ENCODE measurements at regions not wholly inside any gene's neighbourhood (a gene's known extent, or its start where the extent isn't known, plus 50 kb on each side); places are given as distances from the start of the nearest gene placed in this dataset.
A peak's percentile ranks its signal among the peaks of the same experiment; 100 is the strongest.

GRCh38 chr3:83956431-83956830 is 1002.4 kb upstream of the CADM2 start:
- Histone ChIP-seq H3K9ac (no peak overlapping the region), H3K27me3 (ENCODE audit: insufficient read depth, low read depth) (no peaks in the 10 kb centered on the region), H4K20me1 (ENCODE audit: insufficient read depth) (no peaks in the 10 kb centered on the region), H3K79me2 (ENCODE audit: insufficient read depth, low read depth) (no peaks in the 10 kb centered on the region), H3K36me3 (ENCODE audit: insufficient read depth) (no peaks in the 10 kb centered on the region), H2AFZ (ENCODE audit: low read depth) (no peak overlapping the region), H3K4me2 (no peak overlapping the region), H3K4me1 (ENCODE audit: low read depth, poor library complexity, severe bottlenecking) (no peaks in the 10 kb centered on the region), H3K27ac (no peak overlapping the region), H3K4me3 (IDR thresholded peaks at IDR 0.05; ENCODE audit: insufficient read depth, low read depth, low read length) (no peak overlapping the region)
- TF ChIP-seq, protein P1, sequence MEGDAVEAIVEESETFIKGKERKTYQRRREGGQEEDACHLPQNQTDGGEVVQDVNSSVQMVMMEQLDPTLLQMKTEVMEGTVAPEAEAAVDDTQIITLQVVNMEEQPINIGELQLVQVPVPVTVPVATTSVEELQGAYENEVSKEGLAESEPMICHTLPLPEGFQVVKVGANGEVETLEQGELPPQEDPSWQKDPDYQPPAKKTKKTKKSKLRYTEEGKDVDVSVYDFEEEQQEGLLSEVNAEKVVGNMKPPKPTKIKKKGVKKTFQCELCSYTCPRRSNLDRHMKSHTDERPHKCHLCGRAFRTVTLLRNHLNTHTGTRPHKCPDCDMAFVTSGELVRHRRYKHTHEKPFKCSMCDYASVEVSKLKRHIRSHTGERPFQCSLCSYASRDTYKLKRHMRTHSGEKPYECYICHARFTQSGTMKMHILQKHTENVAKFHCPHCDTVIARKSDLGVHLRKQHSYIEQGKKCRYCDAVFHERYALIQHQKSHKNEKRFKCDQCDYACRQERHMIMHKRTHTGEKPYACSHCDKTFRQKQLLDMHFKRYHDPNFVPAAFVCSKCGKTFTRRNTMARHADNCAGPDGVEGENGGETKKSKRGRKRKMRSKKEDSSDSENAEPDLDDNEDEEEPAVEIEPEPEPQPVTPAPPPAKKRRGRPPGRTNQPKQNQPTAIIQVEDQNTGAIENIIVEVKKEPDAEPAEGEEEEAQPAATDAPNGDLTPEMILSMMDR (conservative IDR thresholded peaks at IDR 0.05; ENCODE audit: low read depth, low read length): no peak

DNA sequence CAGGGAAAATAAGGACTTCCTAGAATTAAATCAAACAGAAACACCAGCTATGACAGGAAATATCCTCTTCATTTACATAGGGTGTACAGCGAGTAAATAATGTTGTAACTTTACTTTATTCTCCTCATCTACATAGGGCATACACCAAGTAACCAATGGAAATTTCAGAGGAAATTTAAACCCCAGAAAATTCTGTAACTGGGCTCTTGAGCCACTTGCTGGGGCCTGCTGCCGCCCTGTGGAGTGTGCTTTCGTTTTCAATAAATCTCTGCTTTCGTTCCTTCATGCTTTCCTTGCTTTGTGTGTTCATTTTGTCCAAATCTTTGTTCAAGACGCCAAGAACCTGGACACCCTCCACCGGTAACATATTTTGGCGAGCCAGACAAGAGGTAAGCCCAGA is 990.4 kb upstream of the CADM2 start:
- Histone ChIP-seq H3K27ac (no peak overlapping the region), H3K4me3 (IDR thresholded peaks at IDR 0.05; ENCODE audit: insufficient read depth, low read depth, low read length) (no peak overlapping the region), H3K9ac (peak overlapping the region; percentile 40; the same call in 1 of the 2 replicates), H3K4me1 (ENCODE audit: low read depth, poor library complexity, severe bottlenecking) (no peaks in the 10 kb centered on the region), H2AFZ (ENCODE audit: low read depth) (peak overlapping the region; percentile 75; the same call in 1 of the 2 replicates), H3K79me2 (ENCODE audit: insufficient read depth, low read depth) (no peaks in the 10 kb centered on the region), H4K20me1 (ENCODE audit: insufficient read depth) (no peaks in the 10 kb centered on the region), H3K27me3 (ENCODE audit: insufficient read depth, low read depth) (no peaks in the 10 kb centered on the region), H3K4me2 (peak overlapping the region; percentile 25), H3K36me3 (ENCODE audit: insufficient read depth) (no peaks in the 10 kb centered on the region)
- TF ChIP-seq, protein P1 (conservative IDR thresholded peaks at IDR 0.05; ENCODE audit: low read depth, low read length): 0 out of 2 replicates have a peak, but pooled peaks have one; percentile 17

DNA sequence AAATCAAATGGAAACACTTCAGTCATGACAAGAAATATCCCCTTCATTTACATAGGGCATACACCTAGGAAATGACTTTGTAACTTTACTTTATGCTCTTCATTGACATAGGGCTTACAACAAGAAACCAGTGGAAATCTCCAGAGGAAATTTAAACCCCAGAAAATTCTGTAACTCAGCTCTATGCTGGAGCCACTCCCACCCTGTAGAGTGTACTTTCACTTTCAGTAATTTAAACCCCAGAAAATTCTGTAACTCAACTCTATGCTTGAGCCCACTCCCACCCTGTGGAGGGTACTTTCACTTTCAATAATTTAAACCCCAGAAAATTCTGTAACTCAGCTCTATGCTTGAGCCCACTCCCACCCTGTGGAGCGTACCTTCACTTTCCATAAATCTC is 987.1 kb upstream of the CADM2 start:
- Histone ChIP-seq H3K27me3 (ENCODE audit: insufficient read depth, low read depth) (no peaks in the 10 kb centered on the region), H3K4me1 (ENCODE audit: low read depth, poor library complexity, severe bottlenecking) (no peaks in the 10 kb centered on the region), H3K27ac (no peak overlapping the region), H4K20me1 (ENCODE audit: insufficient read depth) (no peaks in the 10 kb centered on the region), H2AFZ (ENCODE audit: low read depth) (no peak overlapping the region), H3K4me2 (no peak overlapping the region), H3K9ac (no peak overlapping the region), H3K36me3 (ENCODE audit: insufficient read depth) (no peaks in the 10 kb centered on the region), H3K79me2 (ENCODE audit: insufficient read depth, low read depth) (no peaks in the 10 kb centered on the region), H3K4me3 (IDR thresholded peaks at IDR 0.05; ENCODE audit: insufficient read depth, low read depth, low read length) (no peak overlapping the region)
- TF ChIP-seq, protein P1 (conservative IDR thresholded peaks at IDR 0.05; ENCODE audit: low read depth, low read length): no peak

GRCh38 chr3:84008623-84009022 is 950.2 kb upstream of the CADM2 start:
- H3K9ac ChIP-seq: no peak overlapping the region
- H3K4me2 ChIP-seq: no peak overlapping the region
- H2AFZ ChIP-seq (ENCODE audit: low read depth): no peak overlapping the region
- H4K20me1 ChIP-seq (ENCODE audit: insufficient read depth): no peaks in the 10 kb centered on the region
- no peaks in the 10 kb centered on the region for H3K36me3 ChIP-seq (ENCODE audit: insufficient read depth)
- no peaks in the 10 kb centered on the region for H3K27me3 ChIP-seq (ENCODE audit: insufficient read depth, low read depth)
- H3K79me2 ChIP-seq (ENCODE audit: insufficient read depth, low read depth): no peaks in the 10 kb centered on the region
- TF ChIP-seq, protein P1 (conservative IDR thresholded peaks at IDR 0.05; ENCODE audit: low read depth, low read length): no peak
- no peaks in the 10 kb centered on the region for H3K4me1 ChIP-seq (ENCODE audit: low read depth, poor library complexity, severe bottlenecking)
- H3K27ac ChIP-seq: no peak overlapping the region
- H3K4me3 ChIP-seq (IDR thresholded peaks at IDR 0.05; ENCODE audit: insufficient read depth, low read depth, low read length): no peak overlapping the region
